Parathyroid adenoma (tissue), 2 donors: ENCODE measurements at regions not wholly inside any gene's neighbourhood (a gene's known extent, or its start where the extent isn't known, plus 50 kb on each side); places are given as distances from the start of the nearest gene placed in this dataset.
"Not testable (repeated sequence)": the region's sequence is repeated elsewhere in the genome, so short reads cannot be mapped to it uniquely, and the experiment has no call there.

Experiments
- H2AFZ ChIP-seq: fragments of 300-600 bp; sonication (generic); one replicate; pipeline ENCODE4 v1.7.0; 2017; ENCODE audit warnings: antibody characterized with exemption, mild to moderate bottlenecking
- H3K27ac ChIP-seq: fragments of 300-600 bp; sonication (generic); one replicate; pipeline ENCODE4 v1.7.0; 2017
- H3K27me3 ChIP-seq: fragments of 300-600 bp; sonication (generic); one replicate; pipeline ENCODE4 v1.7.0; 2017; ENCODE audit warnings: low read length; ENCODE audit not compliant: control insufficient read depth, insufficient read depth
- H3K36me3 ChIP-seq: fragments of 300-600 bp; sonication (generic); one replicate; pipeline ENCODE4 v1.7.0; 2017; ENCODE audit warnings: low read length; ENCODE audit not compliant: control insufficient read depth, insufficient read depth
- H3K4me1 ChIP-seq: fragments of 300-600 bp; sonication (generic); one replicate; pipeline ENCODE4 v1.7.0; 2017; ENCODE audit warnings: control low read depth
- H3K4me2 ChIP-seq: fragments of 300-600 bp; sonication (generic); one replicate; pipeline ENCODE4 v1.7.0; 2017; ENCODE audit warnings: low read length
- H3K4me3 ChIP-seq: fragments of 300-600 bp; sonication (generic); one replicate; pipeline ENCODE4 v1.7.0; 2017; ENCODE audit warnings: low read depth, low read length
- H3K79me2 ChIP-seq: fragments of 300-600 bp; sonication (generic); one replicate; pipeline ENCODE4 v1.7.0; 2017; ENCODE audit warnings: control low read depth
- H3K9ac ChIP-seq: fragments of 300-600 bp; sonication (generic); one replicate; pipeline ENCODE4 v1.7.0; 2017; ENCODE audit warnings: mild to moderate bottlenecking
- H3K9me3 ChIP-seq: fragments of 300-600 bp; sonication (generic); one replicate; pipeline ENCODE4 v1.7.0; 2017; ENCODE audit warnings: low read length; ENCODE audit not compliant: control insufficient read depth
- TF ChIP-seq, protein P1 (sequence below): fragments of 300-600 bp; sonication (generic); IDR thresholded peaks from one replicate; pipeline ENCODE4 v1.7.0; 2017; ENCODE audit warnings: antibody characterized with exemption, mild to moderate bottlenecking
- donor health status: primary hyperparathyroidism.

DNA sequence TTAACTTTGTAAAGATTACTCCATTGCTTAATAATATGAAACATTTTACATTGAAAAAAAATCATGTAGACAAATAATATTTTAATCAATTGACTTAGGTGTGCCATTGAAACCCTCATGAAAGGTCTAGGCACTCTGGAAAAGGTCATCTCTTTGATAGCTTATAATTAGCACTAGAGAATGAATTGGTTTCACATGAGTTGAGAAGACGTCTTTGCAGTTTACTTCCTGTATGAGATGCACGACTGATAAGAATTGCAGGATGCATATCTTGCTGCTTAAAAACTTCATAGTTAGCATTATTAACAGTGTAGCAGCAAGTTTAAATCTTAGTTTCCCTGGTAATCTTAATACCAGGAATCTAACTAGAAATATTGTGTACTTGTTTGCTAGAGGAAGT, 614.2 kb upstream of the COBL start:
- TF ChIP-seq, protein P1, sequence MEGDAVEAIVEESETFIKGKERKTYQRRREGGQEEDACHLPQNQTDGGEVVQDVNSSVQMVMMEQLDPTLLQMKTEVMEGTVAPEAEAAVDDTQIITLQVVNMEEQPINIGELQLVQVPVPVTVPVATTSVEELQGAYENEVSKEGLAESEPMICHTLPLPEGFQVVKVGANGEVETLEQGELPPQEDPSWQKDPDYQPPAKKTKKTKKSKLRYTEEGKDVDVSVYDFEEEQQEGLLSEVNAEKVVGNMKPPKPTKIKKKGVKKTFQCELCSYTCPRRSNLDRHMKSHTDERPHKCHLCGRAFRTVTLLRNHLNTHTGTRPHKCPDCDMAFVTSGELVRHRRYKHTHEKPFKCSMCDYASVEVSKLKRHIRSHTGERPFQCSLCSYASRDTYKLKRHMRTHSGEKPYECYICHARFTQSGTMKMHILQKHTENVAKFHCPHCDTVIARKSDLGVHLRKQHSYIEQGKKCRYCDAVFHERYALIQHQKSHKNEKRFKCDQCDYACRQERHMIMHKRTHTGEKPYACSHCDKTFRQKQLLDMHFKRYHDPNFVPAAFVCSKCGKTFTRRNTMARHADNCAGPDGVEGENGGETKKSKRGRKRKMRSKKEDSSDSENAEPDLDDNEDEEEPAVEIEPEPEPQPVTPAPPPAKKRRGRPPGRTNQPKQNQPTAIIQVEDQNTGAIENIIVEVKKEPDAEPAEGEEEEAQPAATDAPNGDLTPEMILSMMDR, result no peak
- H3K4me2 ChIP-seq, result no peak overlapping the region
- no peaks in the 10 kb centered on the region for H3K36me3 ChIP-seq
- no peak overlapping the region for H3K4me3 ChIP-seq
- H3K9me3 ChIP-seq, result no peaks in the 10 kb centered on the region
- H3K27ac ChIP-seq, result no peak overlapping the region
- H3K4me1 ChIP-seq, result no peaks in the 10 kb centered on the region
- H3K27me3 ChIP-seq, result no peaks in the 10 kb centered on the region
- no peak overlapping the region for H2AFZ ChIP-seq
- H3K9ac ChIP-seq, result no peak overlapping the region
- no peaks in the 10 kb centered on the region for H3K79me2 ChIP-seq

DNA sequence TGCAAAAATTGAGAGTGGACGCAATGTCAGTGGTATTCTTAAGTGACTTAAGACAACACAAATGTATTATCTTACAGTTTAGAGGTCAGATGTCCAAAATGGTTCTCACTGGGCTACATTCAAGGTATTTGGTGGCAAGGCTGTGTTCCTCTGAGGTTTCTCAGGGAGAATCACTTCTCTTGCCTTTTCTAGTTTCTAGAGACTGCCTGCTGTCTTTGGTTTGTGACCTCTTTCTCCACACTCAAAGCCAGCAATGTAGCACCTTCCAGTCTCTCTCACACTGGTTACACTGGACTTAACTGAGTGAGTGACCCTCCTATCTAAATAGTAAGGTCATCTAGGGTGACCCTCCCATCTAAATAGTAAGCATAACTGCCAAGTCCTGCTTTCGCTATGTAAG, 613.2 kb upstream of the COBL start:
- no peaks in the 10 kb centered on the region for H3K36me3 ChIP-seq
- H3K9ac ChIP-seq, result no peak overlapping the region
- H3K4me3 ChIP-seq, result no peak overlapping the region
- no peaks in the 10 kb centered on the region for H3K79me2 ChIP-seq
- H3K27me3 ChIP-seq, result no peaks in the 10 kb centered on the region
- H3K9me3 ChIP-seq, result no peaks in the 10 kb centered on the region
- no peaks in the 10 kb centered on the region for H3K4me1 ChIP-seq
- TF ChIP-seq, protein P1, result no peak
- no peak overlapping the region for H3K27ac ChIP-seq
- no peak overlapping the region for H3K4me2 ChIP-seq
- H2AFZ ChIP-seq, result no peak overlapping the region

DNA sequence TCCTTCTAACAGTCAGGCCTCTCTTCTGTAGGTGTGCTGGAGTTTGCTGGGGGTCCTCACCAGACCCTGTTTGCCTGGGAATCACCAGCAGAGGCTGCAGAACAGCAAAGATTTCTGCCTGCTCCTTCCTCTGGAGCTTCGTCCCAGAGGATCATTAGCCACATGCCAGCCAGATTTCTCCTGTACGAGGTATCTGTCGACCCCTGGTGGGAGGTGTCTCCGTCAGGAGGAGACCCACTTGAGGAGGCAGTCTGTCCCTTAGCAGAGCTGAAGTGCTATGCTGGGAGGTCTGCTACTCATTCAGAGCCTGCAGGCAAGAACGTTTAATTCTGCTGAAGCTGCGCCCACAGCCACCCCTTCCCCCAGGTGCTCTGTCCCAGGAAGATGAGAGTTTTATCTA, 611.1 kb upstream of the COBL start:
- H3K9ac ChIP-seq, result no peak overlapping the region
- no peaks in the 10 kb centered on the region for H3K27me3 ChIP-seq
- TF ChIP-seq, protein P1, result no peak
- H3K27ac ChIP-seq, result no peak overlapping the region
- no peak overlapping the region for H3K4me2 ChIP-seq
- no peaks in the 10 kb centered on the region for H3K36me3 ChIP-seq
- H3K79me2 ChIP-seq, result no peaks in the 10 kb centered on the region
- H2AFZ ChIP-seq, result no peak overlapping the region
- H3K9me3 ChIP-seq, result no peaks in the 10 kb centered on the region
- H3K4me3 ChIP-seq, result no peak overlapping the region
- H3K4me1 ChIP-seq, result no peaks in the 10 kb centered on the region

DNA sequence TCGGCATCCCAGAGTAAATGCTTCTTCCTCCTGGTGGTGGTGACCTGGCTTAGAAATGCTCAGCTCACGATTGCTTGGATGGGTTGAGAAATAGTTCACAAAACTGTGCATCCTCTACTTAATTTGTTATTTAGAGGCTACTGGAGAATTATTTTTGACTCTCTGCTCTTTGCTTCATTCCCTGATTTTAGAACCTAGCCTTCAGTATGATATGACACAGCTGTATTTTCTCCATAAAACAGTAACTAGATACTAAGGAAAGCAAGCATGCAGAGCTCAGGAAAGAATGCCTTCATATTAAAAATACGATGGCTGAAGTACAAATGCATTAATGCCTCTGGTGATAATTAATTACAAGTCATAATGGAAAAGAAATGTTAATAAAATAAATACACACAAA, 602.0 kb upstream of the COBL start:
- Histone ChIP-seq H3K4me3 (no peak overlapping the region), H2AFZ (no peak overlapping the region), H3K36me3 (no peaks in the 10 kb centered on the region), H3K79me2 (no peaks in the 10 kb centered on the region), H3K9ac (no peak overlapping the region), H3K9me3 (no peaks in the 10 kb centered on the region), H3K4me2 (no peak overlapping the region), H3K27me3 (no peaks in the 10 kb centered on the region), H3K4me1 (no peaks in the 10 kb centered on the region), H3K27ac (no peak overlapping the region)
- TF ChIP-seq, protein P1, result no peak

DNA sequence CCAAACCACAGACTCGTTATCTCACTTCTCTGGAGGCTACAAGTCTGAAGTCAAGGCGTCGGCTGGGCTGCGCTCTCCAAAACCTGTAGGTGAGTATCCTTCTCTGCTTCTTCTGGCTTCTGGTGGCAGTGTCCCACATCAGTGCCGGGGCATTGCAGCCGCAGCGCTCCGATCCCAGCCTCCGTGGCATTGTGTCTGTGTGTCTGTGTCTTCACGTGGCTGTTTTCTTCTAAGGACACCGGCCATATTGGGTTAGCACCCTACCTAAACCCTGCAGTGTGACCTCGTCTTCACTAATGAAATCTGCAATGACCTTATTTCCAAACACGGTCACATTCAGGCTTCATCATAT, 584.9 kb upstream of the COBL start:
- Histone ChIP-seq H3K36me3 (no peaks in the 10 kb centered on the region), H3K79me2 (no peaks in the 10 kb centered on the region), H3K27me3 (no peaks in the 10 kb centered on the region), H3K4me3 (no peak overlapping the region), H2AFZ (no peak overlapping the region), H3K9ac (no peak overlapping the region), H3K4me2 (no peak overlapping the region), H3K27ac (no peak overlapping the region), H3K4me1 (no peaks in the 10 kb centered on the region), H3K9me3 (no peaks in the 10 kb centered on the region)
- TF ChIP-seq, protein P1, result no peak

DNA sequence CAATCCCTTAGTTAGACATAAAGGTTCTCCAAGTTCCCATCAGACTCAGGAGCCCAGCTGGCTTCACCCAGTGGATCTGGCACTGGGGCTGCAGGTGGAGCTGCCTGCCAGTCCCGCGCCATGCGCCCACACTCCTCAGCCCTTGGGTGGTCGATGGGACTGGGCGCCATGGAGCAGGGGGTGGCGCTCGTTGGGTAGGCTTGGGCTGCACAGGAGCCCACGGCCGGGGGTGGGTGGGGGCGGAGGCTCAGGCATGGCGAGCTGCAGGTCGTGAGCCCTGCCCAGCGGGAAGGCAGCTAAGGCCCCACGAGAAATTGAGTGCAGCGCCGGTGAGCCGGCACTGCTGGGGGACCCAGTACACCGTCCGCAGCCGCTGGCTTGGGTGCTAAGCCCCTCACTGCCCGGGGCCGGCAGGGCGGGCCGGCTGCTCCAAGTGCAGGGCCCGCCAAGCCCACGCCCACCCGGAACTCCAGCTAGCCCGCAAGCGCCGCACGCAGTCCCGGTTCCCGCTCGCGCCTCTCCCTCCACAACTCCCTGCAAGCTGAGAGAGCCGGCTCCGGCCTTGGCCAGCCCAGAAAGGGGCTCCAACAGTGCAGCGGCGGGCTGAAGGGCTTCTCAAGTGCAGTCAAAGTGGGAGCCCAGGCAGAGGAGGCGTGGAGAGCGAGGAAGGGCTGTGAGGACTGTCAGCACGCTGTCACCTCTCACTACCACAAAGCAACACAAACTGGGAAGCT, 584.3 kb upstream of the COBL start:
- not testable (repeated sequence) for H3K27ac ChIP-seq, H3K9ac ChIP-seq, H3K4me2 ChIP-seq, H3K79me2 ChIP-seq, H3K36me3 ChIP-seq, H3K9me3 ChIP-seq, H3K4me3 ChIP-seq, H3K4me1 ChIP-seq, H3K27me3 ChIP-seq, H2AFZ ChIP-seq
